GM12878 (cell line): ENCODE measurements at regions not wholly inside any gene's neighbourhood (a gene's known extent, or its start where the extent isn't known, plus 50 kb on each side); places are given as distances from the start of the nearest gene placed in this dataset.

Source experiments
- HDAC6 ChIP-seq: fragments of 200-600 bp; sonication (generic); IDR thresholded peaks from one replicate; pipeline ENCODE4 v1.8.0; 2017; ENCODE audit warnings: antibody characterized with exemption; ENCODE audit not compliant: unreplicated experiment
- MTA3 ChIP-seq: IDR thresholded peaks from 2 replicates; pipeline ENCODE4 v1.6.1; 2012; ENCODE audit warnings: low read length, inconsistent platforms, borderline replicate concordance
- NFIC ChIP-seq: IDR thresholded peaks from 2 replicates; pipeline ENCODE4 v1.6.1; 2012; ENCODE audit warnings: low read depth, mild to moderate bottlenecking, inconsistent platforms, low read length, moderate library complexity
- ZNF274 ChIP-seq: IDR thresholded peaks from one replicate; pipeline ENCODE4 v1.8.0; 2011; ENCODE audit not compliant: insufficient read length, insufficient read depth

DNA sequence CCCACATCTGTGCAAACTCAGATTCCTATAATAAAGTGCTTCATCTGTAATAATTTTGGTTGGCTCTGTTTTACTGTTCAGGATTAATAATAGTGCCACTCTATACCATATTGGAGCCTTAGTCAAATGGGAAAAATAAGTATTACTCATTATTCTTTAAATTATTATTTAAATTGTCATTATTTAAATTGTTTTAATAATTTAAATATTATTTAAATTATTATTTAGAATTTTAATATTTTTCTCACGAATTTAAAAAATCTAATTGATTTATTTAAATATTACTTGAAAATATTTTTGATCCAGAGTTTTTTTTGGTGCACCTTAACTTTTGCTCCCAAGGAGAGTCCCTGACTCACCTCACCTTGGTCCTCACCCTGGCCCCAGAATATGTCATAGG lies 245.7 kb upstream of the MDGA2 start:
- TF ChIP-seq NFIC (no peak), HDAC6 (no peak), ZNF274 (no peak), MTA3 (no peak)
